Calu3 (cell line): ENCODE measurements at regions not wholly inside any gene's neighbourhood (a gene's known extent, or its start where the extent isn't known, plus 50 kb on each side); places are given as distances from the start of the nearest gene placed in this dataset.

ENCODE experiments used
- BruUV-seq: library from RNA; stranded (reverse); fragments of 400-500 nt; replicated peaks from 2 replicates; lab custom pipeline; 2021; lab: Mats Ljungman, UMichigan
- CTCF ChIA-PET: fragments of 300-600 bp; sonication (Branson Sonifier 250); formaldehyde crosslinking; loops from one replicate; lab custom pipeline; 2022; ENCODE audit warnings: antibody characterized with exemption; lab: Charles Lee
- DNase-seq: peaks from one replicate; pipeline ENCODE4 v3.0.0; 2022
- H3K27ac Mint-ChIP-seq: one replicate; pipeline ENCODE4 v1.8.0; 2022; ENCODE audit warnings: mixed read lengths; ENCODE audit not compliant: unreplicated experiment
- H3K27me3 Mint-ChIP-seq: one replicate; pipeline ENCODE4 v1.8.0; 2022; ENCODE audit warnings: mixed read lengths; ENCODE audit not compliant: unreplicated experiment
- H3K36me3 Mint-ChIP-seq: one replicate; pipeline ENCODE4 v1.8.0; 2022; ENCODE audit warnings: mild to moderate bottlenecking, moderate library complexity, mixed read lengths; ENCODE audit not compliant: insufficient read depth, unreplicated experiment
- H3K4me1 Mint-ChIP-seq: one replicate; pipeline ENCODE4 v1.8.0; 2022; ENCODE audit warnings: mild to moderate bottlenecking, low read depth, mixed read lengths; ENCODE audit not compliant: unreplicated experiment
- H3K4me3 Mint-ChIP-seq: one replicate; pipeline ENCODE4 v1.8.0; 2022; ENCODE audit warnings: mild to moderate bottlenecking, low read depth, moderate library complexity, mixed read lengths; ENCODE audit not compliant: unreplicated experiment
- H3K9me3 Mint-ChIP-seq: one replicate; pipeline ENCODE4 v1.8.0; 2022; ENCODE audit warnings: low read depth, mixed read lengths; ENCODE audit not compliant: unreplicated experiment
- intact Hi-C: fragments of 100-400 bp; cut with micrococcal nuclease; formaldehyde crosslinking; loops from one replicate; pipeline ENCODE4 v1.10.0; 2022; ENCODE audit not compliant: unreplicated experiment
- TF ChIP-seq, protein P1 (sequence below): fragments of 200-600 bp; IDR thresholded peaks from one replicate; pipeline ENCODE4 v1.8.0; 2022; ENCODE audit warnings: antibody characterized with exemption; ENCODE audit not compliant: unreplicated experiment

DNA sequence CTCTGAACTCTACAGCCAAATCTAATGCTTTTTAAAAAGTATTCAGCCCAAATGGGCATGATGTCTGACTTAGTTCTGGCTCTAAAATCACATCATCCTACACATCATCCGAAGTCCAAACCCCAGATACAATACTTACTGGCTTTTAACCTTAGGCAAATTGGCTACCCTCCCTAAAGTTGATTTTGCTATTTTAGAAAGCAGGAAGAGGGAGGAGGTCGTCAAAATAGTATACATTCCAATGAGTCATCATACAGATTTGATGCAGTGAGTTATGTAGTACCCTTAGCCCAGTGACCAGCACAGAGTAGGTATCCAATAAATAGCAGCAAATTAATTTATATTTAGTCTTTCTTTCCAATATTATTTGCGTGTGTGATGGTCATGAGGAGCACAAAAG lies 582.0 kb upstream of the TUSC1 start:
- TF ChIP-seq, protein P1, sequence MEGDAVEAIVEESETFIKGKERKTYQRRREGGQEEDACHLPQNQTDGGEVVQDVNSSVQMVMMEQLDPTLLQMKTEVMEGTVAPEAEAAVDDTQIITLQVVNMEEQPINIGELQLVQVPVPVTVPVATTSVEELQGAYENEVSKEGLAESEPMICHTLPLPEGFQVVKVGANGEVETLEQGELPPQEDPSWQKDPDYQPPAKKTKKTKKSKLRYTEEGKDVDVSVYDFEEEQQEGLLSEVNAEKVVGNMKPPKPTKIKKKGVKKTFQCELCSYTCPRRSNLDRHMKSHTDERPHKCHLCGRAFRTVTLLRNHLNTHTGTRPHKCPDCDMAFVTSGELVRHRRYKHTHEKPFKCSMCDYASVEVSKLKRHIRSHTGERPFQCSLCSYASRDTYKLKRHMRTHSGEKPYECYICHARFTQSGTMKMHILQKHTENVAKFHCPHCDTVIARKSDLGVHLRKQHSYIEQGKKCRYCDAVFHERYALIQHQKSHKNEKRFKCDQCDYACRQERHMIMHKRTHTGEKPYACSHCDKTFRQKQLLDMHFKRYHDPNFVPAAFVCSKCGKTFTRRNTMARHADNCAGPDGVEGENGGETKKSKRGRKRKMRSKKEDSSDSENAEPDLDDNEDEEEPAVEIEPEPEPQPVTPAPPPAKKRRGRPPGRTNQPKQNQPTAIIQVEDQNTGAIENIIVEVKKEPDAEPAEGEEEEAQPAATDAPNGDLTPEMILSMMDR = no peak
- Mint-ChIP-seq H3K9me3 (peaks cover 8% of the 10 kb centered on the region), H3K4me3 (no peak overlapping the region), H3K4me1 (no peaks in the 10 kb centered on the region), H3K27ac (no peak overlapping the region), H3K27me3 (no peaks in the 10 kb centered on the region), H3K36me3 (no peaks in the 10 kb centered on the region)
- CTCF ChIA-PET = no interaction called here
- DNase-seq = no peak
- BruUV-seq = no TSS peak
- intact Hi-C loops = no loop called here

DNA sequence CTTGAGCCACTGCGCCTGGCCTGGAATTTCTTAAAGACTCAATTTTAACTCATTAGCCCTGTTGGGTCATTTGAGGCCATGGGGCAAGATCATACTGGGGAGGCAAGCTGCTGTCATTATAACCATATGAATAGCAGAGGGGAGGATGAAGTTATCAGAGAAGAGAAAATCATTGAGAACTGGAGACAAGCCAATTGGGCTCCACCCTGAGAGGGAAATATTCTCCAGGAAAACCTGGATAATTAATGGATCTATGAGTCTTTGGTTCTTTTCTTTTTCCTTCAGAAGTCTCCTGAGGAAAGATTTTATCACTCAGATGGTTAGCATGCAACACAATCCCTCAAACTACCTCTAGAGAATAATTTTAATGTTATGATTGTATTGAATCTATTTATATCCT lies 569.6 kb upstream of the TUSC1 start:
- CTCF ChIA-PET = no interaction called here
- intact Hi-C loops = no loop called here
- Mint-ChIP-seq H3K27me3 (no peaks in the 10 kb centered on the region), H3K27ac (no peak overlapping the region), H3K4me3 (no peak overlapping the region), H3K4me1 (no peaks in the 10 kb centered on the region), H3K36me3 (no peaks in the 10 kb centered on the region), H3K9me3 (peaks cover 9% of the 10 kb centered on the region)
- no peak for DNase-seq
- TF ChIP-seq, protein P1 = no peak
- BruUV-seq = no TSS peak

DNA sequence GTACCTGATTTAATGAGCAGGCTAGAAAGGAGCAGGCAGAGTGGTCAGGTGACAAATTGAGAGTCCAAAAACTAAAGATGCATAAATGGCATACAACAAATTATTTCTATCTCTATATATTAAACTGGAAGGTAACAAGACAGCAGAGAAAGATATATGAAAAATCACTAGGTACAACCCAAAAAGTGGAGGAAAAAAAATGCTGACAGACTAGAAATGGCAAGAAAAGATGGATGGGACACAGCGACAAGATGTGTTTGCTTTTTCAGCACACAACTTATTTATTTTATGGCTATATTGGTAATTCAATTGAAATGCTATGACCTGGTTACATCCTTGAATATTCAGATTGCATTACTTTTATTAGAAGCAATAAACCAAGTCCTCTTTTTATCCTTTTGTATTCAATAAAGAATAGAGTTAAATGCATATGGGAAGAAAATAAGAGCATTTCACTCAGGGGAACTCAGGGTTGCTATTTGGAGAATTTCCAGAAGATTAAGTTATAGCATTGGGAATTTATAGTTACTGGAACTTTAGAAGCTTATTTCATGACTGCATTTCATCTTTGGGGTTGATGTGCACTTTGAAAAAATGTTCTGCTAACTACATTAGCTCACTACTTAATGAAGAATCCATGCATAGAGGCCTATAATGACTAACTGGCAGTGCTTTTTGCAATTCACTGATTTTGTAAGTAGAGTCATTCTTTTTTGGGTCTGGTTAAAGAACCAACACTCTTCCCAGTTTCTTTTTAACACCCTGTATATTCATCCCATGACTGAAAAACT lies 566.6 kb upstream of the TUSC1 start:
- peaks cover 9% of the 10 kb centered on the region for H3K9me3 Mint-ChIP-seq
- H3K27ac Mint-ChIP-seq = no peak overlapping the region
- no TSS peak for BruUV-seq
- H3K27me3 Mint-ChIP-seq = no peaks in the 10 kb centered on the region
- H3K36me3 Mint-ChIP-seq = no peaks in the 10 kb centered on the region
- TF ChIP-seq, protein P1 = no peak
- H3K4me1 Mint-ChIP-seq = no peaks in the 10 kb centered on the region
- CTCF ChIA-PET = no interaction called here
- DNase-seq = no peak
- no peak overlapping the region for H3K4me3 Mint-ChIP-seq
- intact Hi-C loops = no loop called here

DNA sequence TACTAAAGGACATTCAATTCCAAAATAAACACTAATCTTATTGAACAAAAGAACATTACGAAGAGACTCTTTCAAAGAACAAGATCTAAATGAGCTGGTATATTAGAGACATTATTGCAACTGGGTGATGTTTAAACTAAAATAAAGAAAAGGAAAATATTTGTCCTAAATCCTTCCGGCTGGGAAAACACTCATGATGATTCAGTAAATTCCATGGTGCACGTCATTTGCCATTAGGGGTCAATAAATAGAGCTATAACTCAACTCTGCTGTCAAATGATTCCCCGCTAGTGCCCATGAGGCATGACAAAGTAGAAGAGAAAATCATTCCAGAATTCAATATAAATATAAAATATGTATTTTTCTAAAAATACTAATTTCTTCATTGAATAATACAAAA lies 565.5 kb upstream of the TUSC1 start:
- TF ChIP-seq, protein P1 = no peak
- CTCF ChIA-PET = no interaction called here
- no TSS peak for BruUV-seq
- H3K27me3 Mint-ChIP-seq = no peaks in the 10 kb centered on the region
- H3K36me3 Mint-ChIP-seq = no peaks in the 10 kb centered on the region
- DNase-seq = no peak
- no peaks in the 10 kb centered on the region for H3K4me1 Mint-ChIP-seq
- intact Hi-C loops = no loop called here
- peaks cover 5% of the 10 kb centered on the region for H3K9me3 Mint-ChIP-seq
- H3K27ac Mint-ChIP-seq = no peak overlapping the region
- no peak overlapping the region for H3K4me3 Mint-ChIP-seq
